Left colon (tissue), 2 donors: ENCODE measurements at regions not wholly inside any gene's neighbourhood (a gene's known extent, or its start where the extent isn't known, plus 50 kb on each side); places are given as distances from the start of the nearest gene placed in this dataset.
"Not testable (repeated sequence)": the region's sequence is repeated elsewhere in the genome, so short reads cannot be mapped to it uniquely, and the experiment has no call there.

Experiments
- ATAC-seq: fragments of 200-7000 bp; cut with Tn5 transposase; one replicate; pipeline ENCODE4 v1.9.1; 2020; ENCODE audit warnings: mild to moderate bottlenecking, moderate library complexity
- DNase-seq, 2 donors: peaks; one replicate each; pipeline ENCODE4 v3.0.0-alpha.2; 2020
- intact Hi-C, 2 donors: fragments of 100-400 bp; cut with DNase I in 1 of 2; cut with micrococcal nuclease in 1 of 2; formaldehyde crosslinking; loops; one replicate each; pipeline versions ENCODE4 v1.11.2 to v1.14.0; 2022; cut with DNase I, micrococcal nuclease
- donor health status: DM: no; HTN: no; CAD: no.
- donor health status: DM: yes; HTN: yes; CAD: no.

- intact Hi-C loops = no loop called here
- ATAC-seq (no peak), DNase-seq (no peak)
Measured at GRCh38 chr15:93384886-93385285, 295.9 kb upstream of the RGMA start.

- DNase-seq (no peak), ATAC-seq (no peak)
- intact Hi-C loops = no loop called here
Measured at GRCh38 chr15:93382200-93382820, 293.3 kb upstream of the RGMA start.

DNA sequence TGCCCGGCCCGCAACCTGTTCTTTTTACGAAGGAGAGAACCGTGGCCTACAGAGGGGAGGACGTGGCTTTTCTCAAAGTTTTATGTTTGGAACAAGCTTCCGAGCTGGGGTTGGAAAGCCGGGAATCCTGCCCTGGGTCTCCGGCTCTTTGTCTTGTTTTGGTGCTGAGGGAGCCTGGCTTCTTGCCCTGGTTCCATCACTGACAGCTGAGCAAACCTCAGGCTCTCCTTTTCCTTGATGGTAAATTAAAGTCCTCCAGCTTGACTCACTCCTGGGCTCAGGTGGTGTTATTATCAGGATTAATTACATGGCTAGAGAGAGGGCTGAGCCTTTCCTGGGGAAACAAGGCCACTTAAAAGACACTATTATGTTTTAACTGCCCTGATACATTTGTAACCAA lies 289.5 kb upstream of the RGMA start:
- intact Hi-C loops = no loop called here
- DNase-seq (no peak), ATAC-seq (no peak)

DNA sequence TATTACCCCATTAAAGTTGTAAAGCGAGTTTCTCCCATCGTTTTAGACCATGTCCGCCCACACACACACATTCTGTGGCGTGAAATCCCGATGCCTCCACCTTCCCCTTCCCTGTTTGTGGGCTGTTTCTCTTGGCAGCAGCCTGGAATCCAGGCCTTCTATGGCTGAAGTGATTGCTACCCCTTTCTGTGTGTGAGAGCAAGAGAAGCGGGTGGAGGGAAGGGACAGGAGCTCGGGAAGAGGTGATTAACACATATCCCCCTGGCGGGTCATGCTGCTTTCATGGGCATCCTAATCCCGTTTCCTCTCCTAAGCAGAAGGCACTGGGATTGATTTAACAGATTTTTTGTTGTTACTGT lies 283.8 kb upstream of the RGMA start:
- intact Hi-C loops = no loop called here
- no peak for ATAC-seq
- DNase-seq = no peak

DNA sequence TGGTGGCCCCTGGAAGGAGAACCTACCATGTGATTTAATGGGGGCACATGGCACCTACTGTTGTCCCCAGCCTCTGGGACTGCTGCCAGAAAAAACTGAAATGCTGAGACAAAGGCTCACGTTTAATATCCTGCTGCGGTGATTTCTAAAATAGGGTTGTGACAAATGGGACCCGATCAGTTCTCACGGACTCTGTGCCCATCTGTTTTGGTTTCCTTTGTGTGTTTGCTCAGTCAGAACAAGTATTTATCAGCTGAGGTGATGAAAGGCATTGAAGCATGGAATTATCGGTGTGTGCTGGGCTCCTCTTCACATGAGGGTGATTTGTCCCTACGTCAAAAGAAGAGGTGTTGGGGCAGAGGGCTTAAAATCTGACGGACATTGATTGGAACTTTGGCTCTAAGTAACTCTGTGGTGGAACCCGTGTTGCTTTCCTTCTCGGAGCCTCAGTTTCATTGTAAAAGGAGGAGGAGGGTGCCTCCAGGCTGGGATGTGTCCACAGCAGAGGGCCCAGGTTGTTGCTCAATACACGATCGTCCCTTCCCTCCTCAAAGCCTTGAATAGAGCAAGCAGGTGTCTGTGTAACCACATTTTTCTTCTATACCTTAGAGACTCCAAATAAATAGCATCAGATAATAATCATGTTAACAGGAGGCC lies 283.3 kb upstream of the RGMA start:
- ATAC-seq (no peak), DNase-seq (no peak)
- intact Hi-C loops = no loop called here

DNA sequence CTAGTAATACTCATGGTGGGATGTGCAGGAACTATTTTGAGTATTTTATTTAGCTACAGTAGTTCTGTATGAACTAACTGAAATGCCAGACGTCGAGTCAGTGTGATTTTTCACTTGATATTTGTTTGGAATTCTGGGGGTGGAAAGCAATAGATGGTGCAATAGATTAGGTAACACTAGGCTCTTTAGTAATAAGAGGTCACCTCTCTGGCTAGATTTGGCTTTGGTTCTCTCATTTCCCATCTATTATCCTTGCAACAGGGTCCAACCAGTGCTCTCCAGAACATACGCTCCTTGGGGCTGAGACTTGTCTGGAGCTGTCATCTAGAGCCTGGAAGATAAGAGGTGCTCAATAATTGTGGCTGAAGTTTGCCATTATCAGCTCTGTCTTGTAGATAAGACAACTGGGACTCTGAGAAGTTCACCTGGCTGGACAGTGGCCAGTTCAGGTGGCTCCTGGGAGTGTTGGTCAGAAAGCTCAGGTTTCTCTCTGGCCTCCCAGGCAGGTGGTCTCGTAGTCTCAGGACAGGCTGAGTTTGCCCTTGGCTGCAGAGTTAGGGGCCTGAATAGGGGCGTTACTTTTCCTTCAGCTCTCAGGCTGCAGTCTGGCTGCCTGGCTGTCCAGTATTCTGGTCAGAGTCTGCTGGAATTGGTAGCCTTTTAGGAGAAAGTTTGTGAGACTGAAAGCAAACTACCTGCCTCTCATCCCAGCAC lies 277.5 kb upstream of the RGMA start:
- ATAC-seq = no peak
- DNase-seq = no peak
- intact Hi-C loops = no loop called here

- ATAC-seq = no peak
- intact Hi-C loops = no loop called here
- no peak for DNase-seq
Measured at GRCh38 chr15:93362821-93363220, 273.8 kb upstream of the RGMA start.

DNA sequence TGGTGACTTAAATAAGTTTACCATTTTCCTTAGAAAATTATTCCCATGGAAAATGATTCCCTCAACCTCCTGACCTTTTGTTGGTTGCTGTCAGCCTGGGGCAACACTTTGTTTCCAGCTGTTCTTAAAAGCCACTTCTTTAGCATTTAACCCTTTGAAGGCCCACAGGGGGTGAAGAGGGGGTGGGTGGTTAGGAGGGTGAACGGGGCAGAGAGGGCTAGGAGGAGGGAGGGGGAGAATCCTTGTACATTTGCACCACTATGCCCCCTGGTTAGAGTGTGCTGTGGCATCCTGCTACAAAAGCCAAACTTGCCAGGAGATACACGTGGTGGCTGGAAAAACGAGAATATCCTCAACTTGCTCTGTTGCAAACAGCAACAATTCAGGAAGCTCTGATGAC lies 273.2 kb upstream of the RGMA start:
- DNase-seq = no peak
- intact Hi-C loops = no loop called here
- no peak for ATAC-seq

- intact Hi-C loops = no loop called here
- no peak for DNase-seq
- ATAC-seq = no peak
Measured at GRCh38 chr15:93361703-93362102, 272.7 kb upstream of the RGMA start.

- ATAC-seq (no peak), DNase-seq (no peak)
- intact Hi-C loops = no loop called here
Measured at GRCh38 chr15:93360976-93361375, 272.0 kb upstream of the RGMA start.

- DNase-seq (no peak), ATAC-seq (no peak)
- intact Hi-C loops = no loop called here
Measured at GRCh38 chr15:93360318-93360717, 271.3 kb upstream of the RGMA start.

DNA sequence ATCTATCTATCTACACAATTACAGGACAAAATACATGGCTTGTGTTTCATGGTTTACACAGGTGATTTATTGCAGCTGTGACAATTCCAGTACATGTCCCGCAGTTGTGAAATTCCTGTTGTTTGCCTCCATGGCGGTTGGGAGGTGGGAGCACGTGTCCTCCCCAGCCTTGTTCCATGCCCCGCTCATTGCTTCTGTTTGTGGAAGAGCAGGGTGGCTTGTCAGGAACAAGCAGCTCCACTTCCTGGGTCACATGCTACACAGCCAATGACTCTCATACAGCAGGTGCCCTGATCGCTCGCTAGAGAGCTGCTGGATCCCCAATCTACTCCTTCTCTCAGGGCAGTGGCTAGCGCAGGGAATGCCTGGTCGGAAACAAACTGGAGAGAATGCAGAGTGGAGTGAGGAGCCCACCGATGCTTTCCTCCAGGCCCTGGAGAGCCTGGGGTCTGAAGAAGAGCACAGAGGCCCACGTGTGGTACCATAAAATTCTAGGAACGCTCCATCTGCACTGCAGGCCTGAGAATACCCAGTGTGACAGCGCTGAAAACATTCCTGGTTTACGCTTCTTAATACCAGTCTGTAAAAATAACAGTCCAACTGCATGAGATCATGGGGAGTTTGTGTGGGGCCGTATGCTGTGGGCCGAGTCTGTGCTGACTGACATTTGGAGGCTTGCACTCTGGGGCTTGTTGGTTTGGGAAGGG lies 270.6 kb upstream of the RGMA start:
- ATAC-seq = no peak
- intact Hi-C loops = no loop called here
- no peak for DNase-seq

DNA sequence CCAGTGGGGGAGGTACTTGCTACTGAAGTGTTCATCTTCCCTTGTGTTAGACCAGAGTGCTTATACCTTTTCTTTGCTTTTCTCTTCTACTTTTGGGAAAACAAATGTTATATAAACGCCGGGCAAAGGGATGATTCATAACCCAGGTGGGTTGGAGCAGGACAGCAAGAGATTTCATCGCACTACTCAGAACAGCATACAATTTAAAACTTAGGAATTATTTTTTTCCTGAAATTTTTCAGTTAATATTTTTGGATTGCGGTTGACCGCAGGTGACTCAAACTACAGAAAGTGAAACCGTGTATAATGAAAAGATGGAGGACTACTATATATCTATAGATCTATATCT lies 270.0 kb upstream of the RGMA start:
- ATAC-seq (no peak), DNase-seq (no peak)
- intact Hi-C loops = no loop called here

DNA sequence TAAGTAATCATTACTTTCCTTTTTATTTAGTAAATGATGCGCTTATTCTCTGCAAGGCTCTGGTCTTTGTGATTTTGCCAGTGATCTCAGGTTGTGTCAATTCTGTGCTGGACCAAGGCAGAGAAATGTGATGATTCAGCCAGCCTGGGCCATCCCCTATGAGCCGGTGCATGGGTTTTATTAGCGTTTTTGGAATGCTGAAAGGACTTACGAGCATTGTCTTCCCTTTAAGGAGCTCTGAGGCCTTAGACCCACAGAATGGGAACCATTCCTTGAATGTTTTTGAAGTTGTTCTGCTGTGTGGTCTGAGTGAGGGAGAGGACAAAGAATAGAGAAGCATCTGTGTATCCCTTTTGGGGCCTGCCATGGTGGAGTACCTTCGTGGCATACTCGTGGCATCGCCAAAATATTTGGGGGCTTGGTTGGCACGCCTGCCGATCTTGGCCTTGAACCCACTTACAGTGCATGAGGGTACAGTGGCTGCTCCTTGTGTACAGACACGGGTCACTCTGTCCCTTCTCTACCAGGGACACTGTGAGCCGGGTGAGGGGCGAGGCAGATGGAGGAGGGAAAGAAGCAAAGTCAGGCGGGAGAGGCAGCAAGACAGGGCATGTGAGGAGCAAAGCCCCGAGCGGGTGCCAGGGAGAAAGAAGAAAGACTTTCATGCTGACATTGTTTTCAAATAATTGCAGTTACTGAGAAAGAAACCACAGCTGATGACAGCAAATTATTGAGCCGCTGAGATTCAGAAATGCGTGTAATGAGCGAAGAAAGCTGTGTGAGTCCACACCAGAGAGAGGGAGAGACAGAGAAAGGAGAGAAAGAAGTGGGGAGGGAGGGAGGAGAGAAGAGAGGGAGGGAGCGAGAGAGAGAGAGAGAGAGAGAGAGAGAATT lies 269.4 kb upstream of the RGMA start:
- ATAC-seq = no peak
- intact Hi-C loops = no loop called here
- DNase-seq = no peak

DNA sequence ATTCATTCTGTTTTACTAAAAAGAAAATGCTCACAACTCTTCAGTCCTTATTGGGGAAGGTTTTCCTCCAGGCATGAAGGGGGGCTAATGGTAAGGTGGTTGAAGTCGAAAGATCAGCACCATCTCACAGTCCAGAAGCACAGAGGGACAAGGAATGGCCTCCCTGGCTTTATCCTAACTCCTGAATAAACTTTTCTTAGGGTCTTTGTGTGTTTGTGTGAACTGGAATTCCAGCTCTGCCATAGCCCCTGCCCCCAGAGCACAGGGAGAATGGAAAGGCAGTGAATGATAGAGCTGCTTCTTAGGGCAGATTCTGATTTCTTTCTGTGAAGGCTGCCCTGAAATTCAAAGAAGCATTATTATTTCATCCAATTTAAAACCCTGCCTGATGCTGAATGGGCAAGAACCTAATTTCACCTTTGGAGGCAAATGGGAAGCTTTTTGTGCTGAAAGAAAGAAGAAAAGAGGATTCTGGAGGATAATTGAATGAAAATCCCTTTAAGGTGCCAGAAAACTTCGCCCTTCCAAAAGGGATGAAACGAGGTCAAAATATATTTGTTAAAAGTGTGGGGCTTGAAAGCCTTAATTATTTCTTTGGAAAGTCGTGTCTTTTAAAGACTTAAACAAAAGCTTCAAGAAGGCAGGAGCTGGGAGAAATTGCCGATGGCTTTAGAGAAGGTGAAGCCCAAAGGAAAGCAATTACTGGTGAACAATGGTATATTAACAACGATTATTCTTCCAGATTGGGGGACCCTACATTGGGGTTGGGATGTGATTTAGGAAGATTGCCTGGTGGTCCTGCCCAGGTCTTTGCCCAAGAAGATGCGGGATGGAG lies 259.9 kb upstream of the RGMA start:
- DNase-seq (no peak), ATAC-seq (no peak)
- intact Hi-C loops = no loop called here

GRCh38 chr15:93347986-93348385 lies 259.0 kb upstream of the RGMA start:
- ATAC-seq (no peak), DNase-seq (no peak)
- intact Hi-C loops = no loop called here

DNA sequence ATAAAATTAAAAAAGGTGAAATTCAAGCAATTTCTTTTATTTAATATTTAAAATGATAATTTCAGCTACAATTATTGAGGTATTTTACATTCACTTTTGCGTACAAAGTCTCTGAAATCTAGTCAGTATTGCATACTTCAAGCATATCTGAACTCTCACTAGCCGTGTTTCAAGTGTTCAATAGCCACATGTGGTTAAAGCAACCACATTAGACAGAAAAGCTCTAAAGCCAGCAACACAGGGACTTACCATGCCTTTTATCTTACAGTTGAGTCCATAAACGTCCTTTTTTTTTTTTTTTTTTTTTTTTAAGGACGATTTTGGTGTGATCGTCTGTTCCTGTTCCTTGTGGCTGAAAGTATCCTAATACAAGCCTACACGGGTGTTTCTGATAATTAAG lies 257.0 kb upstream of the RGMA start:
- no peak for ATAC-seq
- intact Hi-C loops = no loop called here

GRCh38 chr15:93343402-93343801 lies 254.4 kb upstream of the RGMA start:
- ATAC-seq, intact Hi-C loops: not testable (repeated sequence)

More for the DNA sequence above, 257.0 kb upstream of the RGMA start:
- no peak for DNase-seq

More at GRCh38 chr15:93343402-93343801, 254.4 kb upstream of the RGMA start:
- DNase-seq = not testable (repeated sequence)
